Activated CD8-positive, alpha-beta T cell treated with anti-CD3 and anti-CD28 coated beads, Interleukin-2, amount 10 ng/mL, durations not matched to agents 7 days and 5 days (primary cell): ENCODE measurements at regions not wholly inside any gene's neighbourhood (a gene's known extent, or its start where the extent isn't known, plus 50 kb on each side); places are given as distances from the start of the nearest gene placed in this dataset.

Experiments used
- ATAC-seq: fragments of 150-1000 bp; cut with Tn5 transposase; one replicate; pipeline ENCODE4 v1.10.0; 2021; ENCODE audit warnings: moderate library complexity
- CTCF ChIA-PET: fragments of 350-600 bp; sonication (Branson Sonifier 250); formaldehyde crosslinking; loops from one replicate; lab custom pipeline; 2021; ENCODE audit warnings: antibody characterized with exemption; lab: Charles Lee
- POLR2A ChIA-PET: fragments of 350-600 bp; sonication (Branson Sonifier 250); formaldehyde crosslinking; loops from one replicate; lab custom pipeline; 2021; ENCODE audit warnings: antibody characterized with exemption; lab: Charles Lee
- DNase-seq: peaks from one replicate; pipeline ENCODE4 v3.0.0-alpha.2; 2020
- H3K27ac Mint-ChIP-seq: one replicate; pipeline ENCODE4 v1.8.0; 2021; ENCODE audit warnings: mild to moderate bottlenecking, mixed read lengths
- H3K27me3 Mint-ChIP-seq: one replicate; pipeline ENCODE4 v1.8.0; 2021; ENCODE audit warnings: low read depth, mixed read lengths
- H3K36me3 Mint-ChIP-seq: one replicate; pipeline ENCODE4 v1.8.0; 2021; ENCODE audit warnings: low read depth, mixed read lengths
- H3K4me1 Mint-ChIP-seq: one replicate; pipeline ENCODE4 v1.8.0; 2021; ENCODE audit warnings: low read depth, mixed read lengths
- H3K4me3 Mint-ChIP-seq: one replicate; pipeline ENCODE4 v1.8.0; 2021; ENCODE audit warnings: mild to moderate bottlenecking, mixed read lengths
- H3K9me3 Mint-ChIP-seq: one replicate; pipeline ENCODE4 v1.8.0; 2022; ENCODE audit warnings: mixed read lengths; ENCODE audit not compliant: insufficient read depth

DNA sequence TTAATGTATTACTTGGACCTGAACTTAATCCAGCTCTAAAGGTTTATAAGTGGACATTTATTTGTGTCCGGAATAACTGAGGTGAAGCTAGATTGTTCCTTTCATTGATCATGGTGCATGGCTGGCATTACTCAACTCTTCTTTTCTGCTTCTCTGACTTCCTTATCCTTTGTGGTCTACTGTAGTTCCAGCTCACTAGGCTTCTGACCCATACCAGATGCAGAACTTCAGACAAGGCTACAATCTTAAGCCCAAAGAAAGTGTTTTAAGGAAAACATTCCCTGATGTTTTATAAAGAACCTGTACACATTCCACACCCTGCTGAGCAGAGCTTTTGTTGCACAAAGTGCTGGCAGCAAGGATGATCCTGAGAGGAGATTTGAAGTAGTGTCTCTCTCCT is 250.8 kb upstream of the TGFBR2 start:
- Mint-ChIP-seq H3K4me3 (no peak overlapping the region), H3K36me3 (peaks cover 9% of the 10 kb centered on the region), H3K9me3 (no peaks in the 10 kb centered on the region), H3K27ac (no peak overlapping the region), H3K27me3 (peaks cover 4% of the 10 kb centered on the region), H3K4me1 (peaks cover 48% of the 10 kb centered on the region)
- ATAC-seq (no peak), DNase-seq (no peak)
- ChIA-PET CTCF (interaction anchor here (1.5 to 1.8 kb wide), 5 partner anchors 10 to 396 kb away, joined by 3 to 7 read pairs (median 4); no protein-coding TSS in a partner anchor), POLR2A (interaction anchor here (1.7 kb wide), 1 partner anchor 251 kb away, joined by 5 read pairs; the partner anchor contains the start of gene TGFBR2)

- POLR2A ChIA-PET = no interaction called here
- Mint-ChIP-seq H3K27ac (no peak overlapping the region), H3K27me3 (peaks cover under 1% of the 10 kb centered on the region), H3K4me1 (peaks cover 37% of the 10 kb centered on the region), H3K36me3 (peaks cover 5% of the 10 kb centered on the region), H3K9me3 (no peaks in the 10 kb centered on the region), H3K4me3 (no peak overlapping the region)
- DNase-seq = no peak
- no peak for ATAC-seq
- CTCF ChIA-PET = no interaction called here
Observed at GRCh38 chr3:30356866-30357753, 249.3 kb upstream of the TGFBR2 start.

DNA sequence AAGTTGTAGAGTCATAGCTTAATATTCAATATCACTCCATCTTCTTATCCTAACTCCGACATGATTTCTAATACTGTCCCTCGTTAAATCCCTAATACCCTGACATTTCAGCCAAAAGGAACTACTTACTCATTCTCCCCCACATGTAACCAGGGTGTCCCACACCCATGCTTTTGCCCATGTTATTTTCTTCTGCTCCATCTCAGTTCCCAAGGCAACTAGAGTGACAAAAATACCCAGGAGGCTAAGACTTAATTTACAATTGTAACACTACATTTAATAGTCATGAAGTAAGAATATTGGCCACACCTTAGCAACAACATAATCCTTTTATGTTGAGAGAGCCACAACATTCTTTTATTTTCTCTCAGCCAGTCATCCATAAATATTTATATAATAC is 248.5 kb upstream of the TGFBR2 start:
- Mint-ChIP-seq H3K9me3 (no peaks in the 10 kb centered on the region), H3K4me3 (no peak overlapping the region), H3K4me1 (peaks cover 29% of the 10 kb centered on the region), H3K27ac (no peak overlapping the region), H3K36me3 (no peaks in the 10 kb centered on the region), H3K27me3 (no peaks in the 10 kb centered on the region)
- ChIA-PET POLR2A (no interaction called here), CTCF (no interaction called here)
- DNase-seq (no peak), ATAC-seq (no peak)

DNA sequence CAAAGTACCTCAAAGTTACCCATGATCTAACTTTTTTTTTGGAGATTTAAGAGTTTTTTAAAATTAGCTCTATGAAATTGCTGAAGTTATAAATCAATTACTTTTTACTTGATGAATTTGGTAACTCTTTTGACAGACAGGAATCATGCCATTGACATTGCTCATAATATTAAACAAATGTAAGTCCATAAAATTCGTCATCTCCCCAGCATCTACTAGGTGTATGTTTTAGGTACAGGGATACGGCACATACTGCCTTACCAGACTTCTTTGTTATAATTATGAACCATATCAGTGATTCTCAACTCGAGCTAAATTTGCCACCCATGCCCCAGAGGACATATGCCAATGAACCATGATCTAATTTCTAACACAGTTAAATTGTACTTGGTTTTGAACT is 247.5 kb upstream of the TGFBR2 start:
- H3K27me3 Mint-ChIP-seq = no peaks in the 10 kb centered on the region
- H3K27ac Mint-ChIP-seq = no peak overlapping the region
- ChIA-PET CTCF (no interaction called here), POLR2A (no interaction called here)
- no peak overlapping the region for H3K4me3 Mint-ChIP-seq
- H3K9me3 Mint-ChIP-seq = no peaks in the 10 kb centered on the region
- H3K36me3 Mint-ChIP-seq = no peaks in the 10 kb centered on the region
- DNase-seq (no peak), ATAC-seq (no peak)
- peaks cover 22% of the 10 kb centered on the region for H3K4me1 Mint-ChIP-seq

GRCh38 chr3:30368978-30369377 is 237.4 kb upstream of the TGFBR2 start:
- Mint-ChIP-seq H3K27me3 (no peaks in the 10 kb centered on the region), H3K4me1 (no peaks in the 10 kb centered on the region), H3K4me3 (no peak overlapping the region), H3K27ac (no peak overlapping the region), H3K9me3 (peaks cover 7% of the 10 kb centered on the region), H3K36me3 (peaks cover 3% of the 10 kb centered on the region)
- CTCF ChIA-PET = no interaction called here
- POLR2A ChIA-PET = interaction anchor here (0.7 kb wide), 1 partner anchor 296 kb away, joined by 4 read pairs; no protein-coding TSS in a partner anchor
- DNase-seq (no peak), ATAC-seq (no peak)

GRCh38 chr3:30370681-30371271 is 235.6 kb upstream of the TGFBR2 start:
- H3K27me3 Mint-ChIP-seq = no peaks in the 10 kb centered on the region
- ATAC-seq = no peak
- H3K27ac Mint-ChIP-seq = no peak overlapping the region
- no peak overlapping the region for H3K4me3 Mint-ChIP-seq
- no peak for DNase-seq
- H3K36me3 Mint-ChIP-seq = peaks cover 3% of the 10 kb centered on the region
- ChIA-PET CTCF (no interaction called here), POLR2A (no interaction called here)
- no peaks in the 10 kb centered on the region for H3K4me1 Mint-ChIP-seq
- peaks cover 7% of the 10 kb centered on the region for H3K9me3 Mint-ChIP-seq

DNA sequence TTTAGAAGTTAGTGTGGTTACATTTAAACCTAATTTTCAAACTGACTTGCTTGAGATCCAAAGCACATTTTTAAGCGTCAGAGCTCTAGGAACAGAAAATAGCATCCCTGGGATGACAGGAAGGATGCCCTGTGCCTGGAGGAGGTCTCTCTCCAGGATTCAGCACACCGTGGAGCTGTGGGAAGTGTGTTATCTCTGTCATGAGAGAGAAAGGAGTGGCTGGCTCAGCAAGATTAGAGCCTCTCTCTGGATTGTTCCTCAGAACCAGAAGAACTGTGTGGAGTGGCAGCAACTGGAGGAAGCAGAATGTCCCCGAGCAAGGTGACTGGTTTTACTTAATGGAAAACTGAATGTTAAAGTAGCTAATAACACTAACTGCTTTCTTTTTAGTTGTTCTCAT is 233.6 kb upstream of the TGFBR2 start:
- ChIA-PET CTCF (interaction anchor here (1.0 kb wide), 1 partner anchor 21 kb away, joined by 3 read pairs; no protein-coding TSS in a partner anchor), POLR2A (no interaction called here)
- Mint-ChIP-seq H3K4me3 (no peak overlapping the region), H3K9me3 (no peaks in the 10 kb centered on the region), H3K27ac (no peak overlapping the region), H3K27me3 (no peaks in the 10 kb centered on the region), H3K36me3 (no peaks in the 10 kb centered on the region), H3K4me1 (no peaks in the 10 kb centered on the region)
- ATAC-seq = no peak
- DNase-seq = no peak

GRCh38 chr3:30384546-30385072 is 221.8 kb upstream of the TGFBR2 start:
- H3K27me3 Mint-ChIP-seq = no peaks in the 10 kb centered on the region
- peaks cover 23% of the 10 kb centered on the region for H3K9me3 Mint-ChIP-seq
- CTCF ChIA-PET = no interaction called here
- H3K4me1 Mint-ChIP-seq = no peaks in the 10 kb centered on the region
- ATAC-seq (no peak), DNase-seq (no peak)
- no peak overlapping the region for H3K27ac Mint-ChIP-seq
- POLR2A ChIA-PET = no interaction called here
- H3K36me3 Mint-ChIP-seq = peaks cover 23% of the 10 kb centered on the region
- no peak overlapping the region for H3K4me3 Mint-ChIP-seq

DNA sequence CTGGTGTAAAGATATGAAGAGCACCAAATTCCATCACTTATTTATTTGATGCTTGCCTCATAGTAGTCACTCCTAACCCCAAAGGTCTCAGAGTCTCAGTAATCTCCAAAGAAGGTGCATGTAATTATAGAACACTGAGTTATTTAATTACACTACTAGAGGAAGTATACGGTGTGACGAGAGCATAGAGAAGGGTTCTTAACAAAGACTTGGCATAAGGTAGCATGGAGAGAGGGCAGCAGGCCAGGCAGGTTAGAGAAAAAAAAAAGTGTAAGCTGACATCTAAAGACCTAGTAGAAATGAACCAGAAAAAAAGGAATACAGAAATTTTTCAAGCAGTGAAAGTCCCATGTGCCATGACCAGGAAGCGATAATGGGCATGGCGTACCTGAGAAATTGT is 213.3 kb upstream of the TGFBR2 start:
- CTCF ChIA-PET = interaction anchor here (0.7 kb wide), 1 partner anchor 20 kb away, joined by 3 read pairs; no protein-coding TSS in a partner anchor
- H3K36me3 Mint-ChIP-seq = peaks cover 3% of the 10 kb centered on the region
- H3K27ac Mint-ChIP-seq = no peak overlapping the region
- POLR2A ChIA-PET = no interaction called here
- no peaks in the 10 kb centered on the region for H3K27me3 Mint-ChIP-seq
- H3K9me3 Mint-ChIP-seq = peaks cover 5% of the 10 kb centered on the region
- DNase-seq (no peak), ATAC-seq (no peak)
- no peak overlapping the region for H3K4me3 Mint-ChIP-seq
- no peaks in the 10 kb centered on the region for H3K4me1 Mint-ChIP-seq

- Mint-ChIP-seq H3K27ac (no peak overlapping the region), H3K4me3 (no peak overlapping the region), H3K36me3 (no peaks in the 10 kb centered on the region), H3K9me3 (no peaks in the 10 kb centered on the region), H3K27me3 (no peaks in the 10 kb centered on the region), H3K4me1 (peaks cover 12% of the 10 kb centered on the region)
- CTCF ChIA-PET = no interaction called here
- ATAC-seq (no peak), DNase-seq (no peak)
- POLR2A ChIA-PET = no interaction called here
Observed at GRCh38 chr3:30397030-30397429, 209.4 kb upstream of the TGFBR2 start.

- DNase-seq (no peak), ATAC-seq (no peak)
- Mint-ChIP-seq H3K9me3 (no peaks in the 10 kb centered on the region), H3K27ac (no peak overlapping the region), H3K36me3 (no peaks in the 10 kb centered on the region), H3K4me3 (no peak overlapping the region), H3K27me3 (no peaks in the 10 kb centered on the region), H3K4me1 (peaks cover 12% of the 10 kb centered on the region)
- ChIA-PET POLR2A (interaction anchor here (0.6 kb wide), 1 partner anchor 23 kb away, joined by 3 read pairs; no protein-coding TSS in a partner anchor), CTCF (interaction anchor here (1.3 kb wide), 1 partner anchor 35 kb away, joined by 4 read pairs; no protein-coding TSS in a partner anchor)
Observed at GRCh38 chr3:30399394-30400181, 206.8 kb upstream of the TGFBR2 start.
